SK-N-SH treated with all-trans-retinoic acid at 6 μM for 48 hours (cell line): ENCODE measurements at regions not wholly inside any gene's neighbourhood (a gene's known extent, or its start where the extent isn't known, plus 50 kb on each side); places are given as distances from the start of the nearest gene placed in this dataset.
A peak's percentile ranks its signal among the peaks of the same experiment; 100 is the strongest.

ENCODE experiments used
- ATAC-seq: fragments of 200-7000 bp; cut with Tn5 transposase; 3 replicates; pipeline ENCODE4 v1.9.1; 2020; ENCODE audit warnings: mild to moderate bottlenecking, moderate library complexity
- ARNTL ChIP-seq: fragments of 450-650 bp; formaldehyde crosslinking; IDR thresholded peaks from 2 replicates; pipeline ENCODE4 v1.5.0; 2020; ENCODE audit warnings: low read depth, mild to moderate bottlenecking, moderate library complexity, borderline replicate concordance
- BACH2 ChIP-seq: fragments of 250-450 bp; sonication (Bioruptor Pico); IDR thresholded peaks from 2 replicates; pipeline ENCODE4 v1.9.0; 2021; ENCODE audit warnings: mild to moderate bottlenecking, borderline replicate concordance
- CREB5 ChIP-seq: fragments of 250-450 bp; sonication (Bioruptor Pico); IDR thresholded peaks from 2 replicates; pipeline ENCODE4 v1.5.1; 2020; ENCODE audit warnings: low read depth, mild to moderate bottlenecking, moderate library complexity
- CSDC2 ChIP-seq: fragments of 250-450 bp; sonication (Bioruptor Pico); IDR thresholded peaks from 2 replicates; pipeline ENCODE4 v1.5.0; 2020; ENCODE audit warnings: mild to moderate bottlenecking, moderate library complexity
- CSRNP3 ChIP-seq: fragments of 250-450 bp; sonication (Bioruptor Pico); IDR thresholded peaks from 2 replicates; pipeline ENCODE4 v1.5.1; 2021; ENCODE audit warnings: mild to moderate bottlenecking, moderate library complexity
- ESRRG ChIP-seq: fragments of 250-450 bp; sonication (Bioruptor Pico); IDR thresholded peaks from 2 replicates; pipeline ENCODE4 v1.6.1; 2021; ENCODE audit warnings: mild to moderate bottlenecking
- GLIS3 ChIP-seq: fragments of 250-450 bp; sonication (Bioruptor Pico); IDR thresholded peaks from 2 replicates; pipeline ENCODE4 v1.5.0; 2020; ENCODE audit warnings: mild to moderate bottlenecking, moderate library complexity
- ISL1 ChIP-seq: fragments of 250-450 bp; sonication (Bioruptor Pico); IDR thresholded peaks from 2 replicates; pipeline ENCODE4 v2.1.2; 2022; ENCODE audit warnings: mild to moderate bottlenecking, moderate library complexity
- OSR1 ChIP-seq: fragments of 250-450 bp; sonication (Bioruptor Pico); IDR thresholded peaks from 2 replicates; pipeline ENCODE4 v1.8.0; 2022; ENCODE audit warnings: moderate library complexity, mild to moderate bottlenecking, inconsistent platforms
- PATZ1 ChIP-seq: fragments of 250-450 bp; sonication (Bioruptor Pico); IDR thresholded peaks from 2 replicates; pipeline ENCODE4 v1.8.0; 2020; ENCODE audit warnings: mild to moderate bottlenecking, moderate library complexity, borderline replicate concordance
- POU6F1 ChIP-seq: fragments of 250-450 bp; sonication (Bioruptor Pico); IDR thresholded peaks from 2 replicates; pipeline ENCODE4 v1.8.0; 2021; ENCODE audit warnings: low read depth, mild to moderate bottlenecking, moderate library complexity, borderline replicate concordance
- PPARA ChIP-seq: fragments of 250-450 bp; sonication (Bioruptor Pico); IDR thresholded peaks from 2 replicates; pipeline ENCODE4 v1.5.0; 2020; ENCODE audit warnings: mild to moderate bottlenecking, borderline replicate concordance
- RARB ChIP-seq: fragments of 250-450 bp; sonication (Bioruptor Pico); IDR thresholded peaks from 2 replicates; pipeline ENCODE4 v1.8.0; 2021; ENCODE audit warnings: mild to moderate bottlenecking, moderate library complexity
- SNAI2 ChIP-seq: fragments of 250-450 bp; sonication (Bioruptor Pico); IDR thresholded peaks from 2 replicates; pipeline ENCODE4 v1.5.0; 2020; ENCODE audit warnings: mild to moderate bottlenecking, moderate library complexity
- TCF4 ChIP-seq: fragments of 250-450 bp; sonication (Bioruptor Pico); IDR thresholded peaks from 2 replicates; pipeline ENCODE4 v1.8.0; 2021; ENCODE audit warnings: mild to moderate bottlenecking, moderate library complexity, borderline replicate concordance
- TOX ChIP-seq: fragments of 250-450 bp; sonication (Bioruptor Pico); IDR thresholded peaks from 2 replicates; pipeline ENCODE4 v1.8.0; 2021; ENCODE audit warnings: mild to moderate bottlenecking, moderate library complexity, borderline replicate concordance
- TSHZ2 ChIP-seq: fragments of 250-450 bp; sonication (Bioruptor Pico); IDR thresholded peaks from 2 replicates; pipeline ENCODE4 v1.5.0; 2020; ENCODE audit warnings: mild to moderate bottlenecking, moderate library complexity
- ZC3H10 ChIP-seq: fragments of 250-450 bp; sonication (Bioruptor Pico); IDR thresholded peaks from 2 replicates; pipeline ENCODE4 v1.5.1; 2021; ENCODE audit warnings: mild to moderate bottlenecking, moderate library complexity
- ZFP30 ChIP-seq: fragments of 450-650 bp; formaldehyde crosslinking; IDR thresholded peaks from 2 replicates; pipeline ENCODE4 v1.5.0; 2022; ENCODE audit warnings: mild to moderate bottlenecking, moderate library complexity
- ZNF565 ChIP-seq: fragments of 450-650 bp; formaldehyde crosslinking; conservative IDR thresholded peaks from 2 replicates; pipeline ENCODE4 v1.5.0; 2020; ENCODE audit warnings: low read depth, mild to moderate bottlenecking, moderate library complexity
- ZNF70 ChIP-seq: fragments of 450-650 bp; formaldehyde crosslinking; IDR thresholded peaks from 2 replicates; pipeline ENCODE4 v1.5.0; 2020; ENCODE audit warnings: mild to moderate bottlenecking, moderate library complexity
- ZNF8 ChIP-seq: fragments of 450-650 bp; formaldehyde crosslinking; IDR thresholded peaks from 2 replicates; pipeline ENCODE4 v1.5.0; 2020; ENCODE audit warnings: mild to moderate bottlenecking, moderate library complexity

- no peak for TF ChIP-seq ZNF8 (CRISPR knock-in tag)
- no peak for TF ChIP-seq ESRRG (CRISPR knock-in tag)
- TF ChIP-seq PATZ1 (CRISPR knock-in tag) = no peak
These were observed 1003.9 kb upstream of the EPHA6 start (continued) for GRCh38 chr3:95810462-95810861.

- no peak for ATAC-seq
- TF ChIP-seq CSDC2 (no peak), ARNTL (CRISPR knock-in tag) (no peak), ZNF70 (CRISPR knock-in tag) (no peak), TCF4 (CRISPR knock-in tag) (no peak), SNAI2 (CRISPR knock-in tag) (no peak), TOX (CRISPR knock-in tag) (no peak), ZNF8 (CRISPR knock-in tag) (no peak), ZC3H10 (CRISPR knock-in tag) (no peak), ZFP30 (CRISPR knock-in tag) (no peak), CSRNP3 (CRISPR knock-in tag) (no peak), ZNF565 (no peak), RARB (CRISPR knock-in tag) (no peak), GLIS3 (CRISPR knock-in tag) (no peak), PPARA (CRISPR knock-in tag) (no peak), OSR1 (CRISPR knock-in tag) (no peak), TSHZ2 (CRISPR knock-in tag) (no peak), POU6F1 (CRISPR knock-in tag) (no peak), BACH2 (CRISPR knock-in tag) (no peak), ISL1 (CRISPR knock-in tag) (no peak), CREB5 (CRISPR knock-in tag) (no peak)
These were observed 1001.1 kb upstream of the EPHA6 start for GRCh38 chr3:95813244-95813643.

GRCh38 chr3:95815828-95816227 lies 998.6 kb upstream of the EPHA6 start:
- ATAC-seq = no peak
- TF ChIP-seq CSRNP3 (CRISPR knock-in tag) (no peak), ZFP30 (CRISPR knock-in tag) (no peak), ISL1 (CRISPR knock-in tag) (peak; percentile 39; the same call in 1 of the 2 replicates), POU6F1 (CRISPR knock-in tag) (no peak), BACH2 (CRISPR knock-in tag) (no peak), ZNF8 (CRISPR knock-in tag) (no peak)
- TF ChIP-seq, all 23 proteins: peak for 1
